Daoy (cell line): ENCODE measurements at regions not wholly inside any gene's neighbourhood (a gene's known extent, or its start where the extent isn't known, plus 50 kb on each side); places are given as distances from the start of the nearest gene placed in this dataset.
"Not testable (repeated sequence)": the region's sequence is repeated elsewhere in the genome, so short reads cannot be mapped to it uniquely, and the experiment has no call there.

ENCODE experiments used
- DNase-seq: peaks from one replicate; pipeline ENCODE4 v3.0.0-alpha.2; 2015; ENCODE audit warnings: low read depth

DNA sequence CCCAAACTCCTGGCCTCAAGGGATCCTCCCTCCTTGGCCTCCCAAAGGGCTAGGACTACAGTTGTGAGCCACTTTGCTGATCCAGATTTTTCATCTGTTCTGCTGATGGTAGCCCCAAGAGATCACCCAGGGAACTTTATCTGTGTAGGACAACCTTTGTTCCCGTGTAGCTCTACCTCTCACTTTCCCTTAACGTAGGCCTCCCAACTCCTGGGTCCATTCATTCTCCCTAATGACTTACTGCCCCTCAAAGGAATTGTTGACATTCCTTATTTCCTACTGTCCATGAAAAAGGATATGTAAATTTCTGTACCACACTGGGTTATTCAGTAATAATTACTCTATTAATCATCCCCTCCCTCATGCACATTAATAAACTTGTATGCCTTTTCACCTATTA lies 51.0 kb upstream of the PHF24 start:
- no peak for DNase-seq

DNA sequence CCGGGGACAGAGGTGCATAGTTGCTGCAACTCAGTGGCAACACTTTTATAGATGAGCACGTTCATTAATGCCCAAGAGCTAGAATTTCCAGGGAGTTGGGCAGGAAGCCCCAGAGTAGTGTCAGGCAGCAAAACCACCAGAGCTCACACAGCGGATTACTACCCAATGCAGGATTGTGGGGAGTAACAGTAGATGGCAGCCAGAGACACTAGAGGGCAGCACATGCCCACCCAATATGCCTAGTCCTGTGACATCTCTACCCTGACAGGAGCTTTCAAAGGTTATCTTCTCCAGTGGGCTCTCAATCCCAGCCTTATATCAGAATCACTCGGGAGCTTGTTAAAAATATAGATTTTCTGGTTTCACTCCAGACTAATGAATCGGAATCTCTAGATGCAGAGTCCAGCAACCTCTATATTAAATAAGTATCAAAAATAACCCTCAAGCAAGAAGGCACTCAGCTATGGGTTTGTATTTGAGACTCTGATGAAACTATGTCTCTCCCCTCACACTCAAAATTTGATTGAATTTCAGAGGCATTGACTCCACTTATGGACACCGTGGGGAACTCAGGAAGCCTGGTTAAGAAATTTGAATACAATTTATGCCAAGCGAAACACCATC lies 58.4 kb upstream of the PHF24 start:
- peak; percentile 80 for DNase-seq

- DNase-seq: no peak
Measured at GRCh38 chr9:34898846-34899245, 59.2 kb upstream of the PHF24 start.

GRCh38 chr9:34896112-34896511 lies 62.0 kb upstream of the PHF24 start:
- DNase-seq: no peak

DNA sequence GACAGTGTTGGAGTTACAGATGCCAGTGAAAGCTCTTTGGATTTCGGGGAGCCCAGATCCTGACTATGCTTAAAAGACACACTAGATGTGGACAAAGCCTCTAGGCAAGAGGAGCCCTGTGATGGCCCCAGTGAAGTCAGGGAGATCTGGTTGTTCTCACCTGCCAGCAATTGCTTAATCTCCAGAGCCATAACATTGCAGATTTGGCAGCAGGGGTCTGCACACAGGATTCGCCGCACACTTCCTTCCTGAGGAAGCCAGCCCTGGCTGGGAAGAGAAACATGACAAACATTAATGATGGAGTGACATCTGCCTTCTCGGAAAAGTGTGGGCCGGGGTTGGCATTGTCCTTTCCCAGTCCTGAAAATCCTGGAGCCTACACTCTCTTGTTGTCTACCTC lies 65.2 kb upstream of the PHF24 start:
- no peak for DNase-seq

- no peak for DNase-seq
Measured at GRCh38 chr9:34891386-34891785, 66.7 kb upstream of the PHF24 start.

- DNase-seq: no peak
Measured at GRCh38 chr9:34887841-34888240, 70.2 kb upstream of the PHF24 start.

DNA sequence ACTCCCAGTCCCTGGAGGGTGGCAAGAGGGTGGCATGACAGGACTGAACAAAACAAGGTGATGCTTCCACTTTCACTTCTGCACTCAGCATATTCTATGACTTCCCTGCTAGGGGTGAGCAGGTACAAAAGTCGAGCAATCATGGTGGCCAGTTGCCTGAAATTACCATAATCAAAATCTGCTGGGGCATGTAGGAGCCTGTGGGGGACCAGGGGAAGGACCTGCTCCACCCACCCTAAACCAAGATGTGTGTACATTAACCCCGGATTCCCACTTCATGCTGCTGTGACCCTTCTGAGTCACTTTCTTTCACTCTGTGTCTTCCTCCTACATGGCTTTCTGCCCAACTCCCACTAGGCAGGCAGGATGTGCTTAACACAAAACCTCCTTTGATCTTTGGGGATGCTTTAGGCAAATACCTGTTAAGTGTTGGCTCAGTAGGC lies 73.3 kb upstream of the PHF24 start:
- no peak for DNase-seq

- DNase-seq: no peak
Measured at GRCh38 chr9:34876096-34876495, 82.0 kb upstream of the PHF24 start.

- no peak for DNase-seq
Measured at GRCh38 chr9:34869390-34869789, 88.7 kb upstream of the PHF24 start.

- DNase-seq: no peak
Measured at GRCh38 chr9:34866614-34867013, 91.5 kb upstream of the PHF24 start.

DNA sequence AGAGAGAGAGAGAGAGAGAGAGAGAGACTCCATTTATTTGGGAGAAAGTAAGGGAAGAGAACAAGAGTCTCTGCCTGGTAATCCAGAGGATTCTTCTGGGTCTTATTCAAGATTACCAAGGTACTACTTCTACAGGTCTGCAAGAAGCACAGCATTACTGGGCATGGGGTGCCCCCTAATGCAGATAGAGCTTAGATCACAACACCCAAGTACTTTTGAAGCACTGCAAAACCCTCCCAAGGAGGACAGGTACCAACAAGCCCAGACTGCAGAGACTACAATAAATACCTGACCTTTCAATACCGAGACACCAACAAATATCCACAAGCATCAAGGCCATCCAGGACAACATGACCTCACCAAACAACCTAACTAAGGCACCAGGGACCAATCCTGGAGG lies 94.7 kb upstream of the PHF24 start:
- DNase-seq: no peak

DNA sequence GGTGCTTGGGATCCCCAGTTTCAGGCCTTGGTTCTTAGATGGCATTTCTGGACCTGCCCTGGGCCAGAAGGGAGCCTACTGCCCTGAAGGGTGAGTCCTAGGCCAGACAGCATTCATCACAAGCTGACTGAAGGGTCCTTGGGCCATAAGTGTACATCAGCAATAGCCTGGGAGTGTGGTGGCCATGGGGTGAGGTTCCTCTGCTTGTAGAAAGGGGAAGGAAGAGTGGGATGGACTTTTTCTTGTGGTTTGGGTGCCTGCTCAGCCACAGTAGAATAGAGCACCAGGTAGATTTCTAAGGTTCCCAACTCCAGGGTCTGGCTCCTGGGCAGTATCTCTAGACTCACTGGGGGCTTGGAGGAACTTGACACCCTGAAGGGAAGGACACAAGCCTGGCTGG lies 95.2 kb upstream of the PHF24 start:
- DNase-seq: no peak

- DNase-seq: no peak
Measured at GRCh38 chr9:34862043-34862442, 96.0 kb upstream of the PHF24 start.

- not testable (repeated sequence) for DNase-seq
Measured at GRCh38 chr9:34855016-34855415, 103.1 kb upstream of the PHF24 start.

GRCh38 chr9:34830068-34830467 lies 120.1 kb upstream of the CCL21 start:
- DNase-seq: no peak

DNA sequence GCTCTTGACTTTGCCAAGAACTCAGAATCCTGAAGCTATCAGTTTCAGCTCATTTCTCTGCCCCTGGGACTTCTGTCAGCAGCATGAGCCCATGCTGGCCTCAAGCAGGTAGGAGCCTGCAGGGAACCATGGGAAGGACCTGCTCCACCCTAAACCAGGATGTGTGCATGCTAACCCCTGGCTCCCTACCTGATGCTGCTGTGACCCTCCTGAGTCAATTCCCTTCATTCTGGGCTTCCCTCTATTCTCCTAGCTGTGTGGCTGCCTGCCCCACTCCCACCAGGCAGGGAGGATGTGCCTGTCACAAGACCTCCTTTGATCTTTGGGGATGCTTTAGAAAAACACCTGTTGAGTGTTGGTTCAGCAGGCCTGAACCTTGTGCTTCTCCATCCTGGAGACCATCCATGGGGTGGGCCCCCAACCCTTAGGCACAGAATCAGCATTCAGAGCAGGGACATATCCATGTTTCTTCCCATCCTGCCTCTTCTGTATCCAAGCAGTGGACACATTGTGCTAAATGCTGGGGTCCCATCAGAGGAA lies 117.1 kb upstream of the CCL21 start:
- no peak for DNase-seq

DNA sequence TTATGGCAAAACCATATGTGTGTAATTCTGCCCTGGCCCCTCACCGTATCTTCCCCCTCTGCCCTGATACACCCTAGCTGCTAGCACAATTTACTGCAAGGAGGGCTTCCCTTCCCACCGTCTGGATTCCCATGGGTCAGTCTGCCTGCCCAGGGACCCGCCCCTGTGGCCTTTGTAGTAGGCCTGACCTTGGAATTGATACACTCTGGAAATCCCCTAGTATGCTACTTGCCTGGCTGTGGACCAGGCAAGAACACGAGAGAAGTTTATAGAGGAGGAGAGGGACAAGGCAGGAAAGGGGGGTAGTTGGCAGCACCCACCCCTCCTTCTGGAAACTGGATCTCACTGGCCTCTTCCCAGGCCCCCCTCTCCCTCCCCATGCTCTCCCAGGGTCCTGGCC lies 115.8 kb upstream of the CCL21 start:
- no peak for DNase-seq

DNA sequence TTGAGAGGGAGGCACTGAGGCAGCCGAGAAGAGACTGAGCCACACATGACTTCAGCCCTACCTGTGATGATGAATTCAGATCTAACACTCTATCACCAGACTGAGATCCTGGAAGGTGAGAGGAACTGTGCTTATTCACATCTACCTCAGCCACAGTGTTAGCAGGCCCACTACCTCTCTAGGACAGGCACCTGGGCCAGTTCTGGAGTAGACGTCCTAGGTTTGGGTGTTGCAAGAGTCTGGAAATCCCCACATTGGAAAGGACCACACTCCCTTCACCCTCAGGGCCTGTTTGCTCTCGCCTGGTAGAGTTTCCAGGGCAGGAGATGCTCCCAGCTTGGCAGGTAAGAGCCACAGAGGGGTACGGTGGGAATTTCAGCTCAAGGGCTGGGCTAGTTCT lies 113.8 kb upstream of the CCL21 start:
- DNase-seq: no peak

DNA sequence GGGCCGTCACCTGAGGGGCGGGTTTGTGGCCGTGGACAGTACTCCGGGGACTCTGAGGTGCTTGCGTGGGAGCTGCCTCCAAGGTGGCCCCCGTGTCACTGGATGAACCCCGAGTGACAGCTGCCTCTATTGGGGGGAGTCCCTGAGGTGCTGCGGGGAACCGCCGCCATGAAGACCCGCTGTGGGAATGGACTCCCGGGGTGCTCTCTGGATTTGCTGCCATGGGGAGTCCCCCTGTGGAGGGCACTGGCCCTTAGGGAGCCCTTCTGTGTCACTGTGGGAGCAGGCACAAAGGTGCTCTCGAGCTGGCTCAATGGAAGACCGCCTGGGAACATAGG lies 100.2 kb upstream of the CCL21 start:
- no peak for DNase-seq

GRCh38 chr9:34809504-34810186 lies 99.7 kb upstream of the CCL21 start:
- peak; percentile 17 for DNase-seq

DNA sequence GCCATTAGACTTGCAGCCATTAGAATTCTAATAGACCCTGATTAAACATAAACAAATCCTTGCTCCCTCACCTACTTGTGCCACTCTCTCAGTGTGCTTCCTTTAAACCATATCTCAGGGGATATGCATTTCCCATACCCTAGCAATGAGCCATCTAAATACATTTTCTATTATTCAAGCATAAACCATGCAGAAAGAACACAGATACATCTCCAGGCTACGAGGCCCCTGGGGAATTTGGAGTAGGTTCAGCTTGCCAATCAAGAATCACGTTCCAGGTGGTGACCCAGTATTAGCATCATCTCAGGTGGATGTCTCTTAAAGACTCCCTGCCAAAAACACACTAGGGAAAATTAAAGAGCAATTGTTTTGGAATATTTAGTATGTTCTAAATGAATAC lies 93.0 kb upstream of the CCL21 start:
- no peak for DNase-seq

DNA sequence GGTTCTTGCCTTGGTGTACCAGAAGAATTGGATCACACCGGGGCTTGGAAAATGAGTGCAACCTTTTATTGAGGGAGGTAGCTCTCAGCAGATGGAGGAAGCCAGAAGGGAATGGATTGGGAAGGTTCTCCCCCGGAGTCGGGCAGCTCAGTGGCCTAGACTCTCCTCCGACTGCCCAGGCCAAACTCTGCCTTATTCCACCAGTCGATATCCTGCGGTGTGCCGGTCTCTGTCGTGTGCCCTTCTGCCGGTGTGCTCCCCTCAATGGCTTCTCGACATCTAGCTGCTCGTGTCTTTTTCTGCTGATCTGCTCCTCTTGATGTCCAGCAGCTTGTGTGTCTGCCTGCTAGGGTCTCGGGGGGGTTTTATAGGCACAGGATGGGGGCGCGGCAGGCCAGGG lies 87.4 kb upstream of the CCL21 start:
- DNase-seq: peak; percentile 18

GRCh38 chr9:34796924-34797323 lies 87.0 kb upstream of the CCL21 start:
- peak; percentile 32 for DNase-seq
